Peyer's patch (tissue), 4 donors: ENCODE measurements at regions not wholly inside any gene's neighbourhood (a gene's known extent, or its start where the extent isn't known, plus 50 kb on each side); places are given as distances from the start of the nearest gene placed in this dataset.

Source experiments
- POLR2A ChIP-seq, 2 donors: fragments of 450-650 bp; IDR thresholded peaks; one replicate each; pipeline ENCODE4 v1.5.1; 2017; ENCODE audit warnings: antibody characterized with exemption in 2 of 2, mild to moderate bottlenecking in 2 of 2, moderate library complexity in 2 of 2
- TF ChIP-seq, protein P1 (sequence below), 6 experiments: fragments of 450-650 bp in 4 of 6; fragments of 200-600 bp in 2 of 6; sonication (generic) in 1 of 6; IDR thresholded peaks; one replicate each; pipeline ENCODE4 v1.5.1; 2017 to 2019; ENCODE audit warnings: antibody characterized with exemption in 6 of 6, mild to moderate bottlenecking in 3 of 6, moderate library complexity in 1 of 6

DNA sequence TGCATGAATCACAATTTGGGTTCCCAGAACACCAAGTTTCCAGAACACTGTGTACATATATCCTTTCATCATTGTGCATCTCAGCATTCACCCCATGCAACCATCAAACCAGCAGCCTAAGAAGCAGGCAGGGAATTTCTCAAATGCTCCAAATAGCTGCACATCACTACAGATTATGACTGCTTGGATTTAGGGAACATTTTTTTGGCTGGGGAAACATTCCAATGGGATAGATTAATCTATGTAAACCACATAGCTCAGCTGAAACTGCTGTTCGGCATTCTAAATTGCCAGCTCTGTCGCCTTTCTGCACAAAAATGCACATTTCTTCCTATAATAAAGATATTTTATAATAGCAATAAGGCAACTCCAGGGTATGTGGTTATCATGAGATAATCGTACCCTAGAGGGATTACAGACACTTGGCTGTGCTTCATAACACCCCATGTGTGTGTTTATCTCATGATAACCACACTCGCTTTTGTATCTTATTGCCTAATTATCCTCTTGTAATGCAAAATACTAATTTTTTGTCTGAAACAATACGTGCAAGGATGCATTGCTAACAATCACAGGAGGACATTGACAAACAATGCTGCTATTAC is 483.7 kb upstream of the DPH6 start:
- TF ChIP-seq, protein P1, sequence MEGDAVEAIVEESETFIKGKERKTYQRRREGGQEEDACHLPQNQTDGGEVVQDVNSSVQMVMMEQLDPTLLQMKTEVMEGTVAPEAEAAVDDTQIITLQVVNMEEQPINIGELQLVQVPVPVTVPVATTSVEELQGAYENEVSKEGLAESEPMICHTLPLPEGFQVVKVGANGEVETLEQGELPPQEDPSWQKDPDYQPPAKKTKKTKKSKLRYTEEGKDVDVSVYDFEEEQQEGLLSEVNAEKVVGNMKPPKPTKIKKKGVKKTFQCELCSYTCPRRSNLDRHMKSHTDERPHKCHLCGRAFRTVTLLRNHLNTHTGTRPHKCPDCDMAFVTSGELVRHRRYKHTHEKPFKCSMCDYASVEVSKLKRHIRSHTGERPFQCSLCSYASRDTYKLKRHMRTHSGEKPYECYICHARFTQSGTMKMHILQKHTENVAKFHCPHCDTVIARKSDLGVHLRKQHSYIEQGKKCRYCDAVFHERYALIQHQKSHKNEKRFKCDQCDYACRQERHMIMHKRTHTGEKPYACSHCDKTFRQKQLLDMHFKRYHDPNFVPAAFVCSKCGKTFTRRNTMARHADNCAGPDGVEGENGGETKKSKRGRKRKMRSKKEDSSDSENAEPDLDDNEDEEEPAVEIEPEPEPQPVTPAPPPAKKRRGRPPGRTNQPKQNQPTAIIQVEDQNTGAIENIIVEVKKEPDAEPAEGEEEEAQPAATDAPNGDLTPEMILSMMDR (IDR thresholded peaks at IDR 0.05): no peak
- TF ChIP-seq POLR2A (IDR thresholded peaks at IDR 0.05): no peak
